Astrocyte of the hippocampus (primary cell): ENCODE measurements at regions not wholly inside any gene's neighbourhood (a gene's known extent, or its start where the extent isn't known, plus 50 kb on each side); places are given as distances from the start of the nearest gene placed in this dataset.

ENCODE experiments used
- DNase-seq: peaks from one replicate; pipeline ENCODE4 v3.0.0; 2011; ENCODE audit warnings: low read depth, low spot score

DNA sequence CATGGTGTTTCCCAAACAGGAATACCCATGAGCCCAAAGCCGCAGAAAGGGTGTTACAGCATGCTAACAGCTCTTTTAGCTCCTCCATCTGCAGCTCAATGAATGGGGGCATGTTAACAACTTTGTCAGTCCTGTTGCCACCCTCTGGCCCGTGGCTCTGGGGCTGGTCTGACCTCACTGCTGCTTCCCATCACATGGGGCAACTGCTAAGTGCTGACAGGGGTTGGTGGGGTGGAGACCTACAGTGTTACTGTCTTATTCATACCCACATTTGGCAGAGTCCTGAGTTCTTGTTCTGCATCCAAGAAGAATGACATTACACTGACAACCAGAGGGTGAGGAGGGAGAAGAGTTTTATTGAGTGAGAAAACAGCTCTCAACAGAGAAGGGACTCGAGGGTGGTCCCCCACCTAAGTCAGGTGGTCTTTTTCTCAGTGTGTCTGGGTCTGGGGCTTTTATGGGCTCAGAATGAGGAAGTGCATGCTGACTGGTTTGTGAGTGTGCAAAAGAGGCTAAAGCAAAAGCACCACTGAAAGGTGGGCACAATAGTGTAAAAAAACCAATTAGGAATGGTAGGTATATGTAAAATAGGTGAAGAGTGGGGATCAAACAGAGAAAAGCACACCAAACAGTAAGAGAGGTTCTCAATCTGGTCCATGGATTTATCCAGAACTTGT lies 1952.0 kb upstream of the PCDH20 start:
- no peak for DNase-seq

DNA sequence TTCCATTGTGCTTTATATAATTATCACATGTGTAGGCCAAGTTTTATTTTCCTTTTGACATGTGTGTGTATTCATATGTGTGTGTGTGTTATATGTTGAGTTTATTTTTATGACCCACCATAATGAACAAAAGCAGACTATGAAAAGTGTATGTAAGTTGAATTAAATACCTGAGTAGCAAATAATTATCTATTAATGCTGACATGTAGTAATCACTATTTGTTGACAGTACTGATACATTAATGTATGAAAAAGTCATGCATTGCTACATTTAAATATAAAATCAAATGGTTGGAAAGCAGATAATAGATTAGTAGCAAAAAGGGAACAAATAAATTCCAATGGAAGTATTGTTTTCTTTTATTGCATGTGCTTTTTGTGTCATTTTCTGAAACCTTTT lies 1948.5 kb upstream of the PCDH20 start:
- DNase-seq = no peak

DNA sequence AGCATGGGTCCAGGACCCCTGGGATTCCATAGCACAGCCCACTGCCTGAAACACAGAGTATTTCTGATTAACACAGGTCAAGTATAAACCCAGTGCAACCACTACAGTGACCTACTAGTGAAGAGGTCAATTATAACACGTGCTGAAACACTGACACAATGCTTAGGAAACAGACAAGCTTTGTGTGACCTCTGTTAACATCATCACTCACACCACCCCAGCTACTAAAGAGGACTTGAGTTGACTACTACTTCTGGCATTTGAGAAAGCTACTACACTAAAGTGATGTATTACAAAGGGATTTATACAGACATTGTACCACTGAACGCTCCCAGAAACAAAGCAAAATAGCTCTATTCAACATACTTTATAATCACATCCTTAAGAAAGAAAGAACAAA lies 1935.9 kb upstream of the PCDH20 start:
- DNase-seq = no peak

DNA sequence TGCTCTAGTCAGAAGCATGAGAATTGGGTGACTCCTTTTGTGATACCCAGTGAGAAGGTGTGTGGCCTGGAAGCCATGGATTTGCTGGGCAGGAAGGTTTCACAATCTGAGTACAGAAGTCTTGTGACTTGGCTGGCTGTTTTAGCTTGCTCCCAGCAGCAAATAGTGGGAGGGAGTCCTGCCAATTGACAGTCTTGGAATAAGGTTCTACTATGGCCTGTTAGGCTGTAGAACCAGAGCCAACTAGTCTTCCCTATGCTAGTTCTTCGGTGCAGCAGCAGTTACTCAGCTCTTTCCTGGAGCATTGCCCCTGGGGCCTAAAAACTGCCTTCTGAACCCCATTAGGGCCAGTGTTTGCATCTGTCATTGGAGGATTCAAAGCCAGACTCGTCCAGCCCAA lies 1935.4 kb upstream of the PCDH20 start:
- DNase-seq = no peak

DNA sequence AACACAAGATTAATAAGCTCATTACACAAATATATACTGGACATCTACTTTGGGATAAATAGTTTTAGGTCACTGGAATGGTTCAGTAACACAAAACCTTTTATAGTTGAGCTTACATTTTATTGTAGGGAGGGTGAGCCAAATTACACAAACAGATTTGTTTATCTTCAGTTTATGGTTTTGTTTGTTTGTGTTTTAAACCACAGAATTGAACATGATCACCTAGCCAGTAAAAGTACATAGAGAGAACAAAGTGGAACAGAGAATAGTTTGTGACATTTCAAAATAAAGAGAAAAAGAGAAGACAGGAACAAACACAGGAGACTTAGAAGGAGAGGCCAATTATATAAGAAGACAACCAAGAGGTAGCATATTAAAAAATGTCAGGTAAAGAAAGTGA lies 1930.2 kb upstream of the PCDH20 start:
- no peak for DNase-seq

DNA sequence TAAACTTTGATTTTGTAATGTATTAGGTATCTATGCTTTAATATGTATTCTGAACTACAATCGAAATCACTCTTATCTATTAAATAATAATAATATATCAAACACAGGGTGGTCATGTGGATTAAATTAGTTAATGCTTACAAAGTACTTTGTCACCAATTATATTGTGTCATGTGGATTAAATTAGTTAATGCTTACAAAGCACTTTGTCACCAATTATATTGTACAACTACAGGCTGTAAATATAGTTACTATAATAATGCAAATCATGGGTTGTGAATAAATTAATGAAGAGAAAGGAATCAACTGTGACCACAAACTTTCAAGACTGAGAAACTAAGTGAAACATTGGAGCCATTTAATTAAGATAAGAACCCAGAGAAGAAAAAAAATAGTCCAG lies 1929.1 kb upstream of the PCDH20 start:
- DNase-seq = no peak

DNA sequence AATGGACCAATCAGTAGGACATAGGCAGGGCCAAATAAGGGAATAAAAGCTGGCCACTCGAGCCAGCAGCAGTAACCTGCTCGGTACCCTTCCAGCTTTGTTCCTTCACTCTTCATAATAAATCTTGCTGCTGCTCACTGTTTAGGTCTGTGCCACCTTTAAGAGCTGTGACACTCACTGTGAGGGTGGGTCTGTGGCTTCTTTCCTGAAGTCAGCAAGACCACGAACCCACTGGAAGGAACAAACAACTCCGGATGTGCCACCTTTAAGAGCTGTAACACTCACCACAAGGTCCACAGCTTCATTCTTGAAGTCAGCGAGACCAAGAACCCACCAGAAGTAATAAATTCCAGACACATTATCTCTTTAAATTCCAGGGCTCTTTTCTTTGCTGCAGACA lies 1922.3 kb upstream of the PCDH20 start:
- DNase-seq = no peak

DNA sequence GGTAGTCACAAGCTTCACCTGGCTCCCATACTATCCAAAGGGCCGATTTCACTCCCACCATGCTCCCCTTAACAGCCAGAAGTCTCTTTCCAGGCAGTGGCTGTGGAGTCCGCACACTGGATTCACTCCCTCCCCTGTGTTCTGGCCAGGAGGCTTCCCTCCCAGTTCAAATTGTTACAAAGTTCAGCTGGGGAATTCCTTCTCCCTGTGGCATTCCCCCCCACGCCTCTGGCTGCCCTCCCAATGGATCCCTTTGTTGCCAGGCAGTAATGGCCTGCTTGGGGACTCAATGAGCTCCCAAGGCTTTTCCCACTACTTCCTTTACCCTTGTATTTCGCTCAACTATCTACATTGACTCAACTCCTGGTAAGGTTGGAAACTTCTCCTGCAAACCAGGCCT lies 1921.4 kb upstream of the PCDH20 start:
- no peak for DNase-seq

DNA sequence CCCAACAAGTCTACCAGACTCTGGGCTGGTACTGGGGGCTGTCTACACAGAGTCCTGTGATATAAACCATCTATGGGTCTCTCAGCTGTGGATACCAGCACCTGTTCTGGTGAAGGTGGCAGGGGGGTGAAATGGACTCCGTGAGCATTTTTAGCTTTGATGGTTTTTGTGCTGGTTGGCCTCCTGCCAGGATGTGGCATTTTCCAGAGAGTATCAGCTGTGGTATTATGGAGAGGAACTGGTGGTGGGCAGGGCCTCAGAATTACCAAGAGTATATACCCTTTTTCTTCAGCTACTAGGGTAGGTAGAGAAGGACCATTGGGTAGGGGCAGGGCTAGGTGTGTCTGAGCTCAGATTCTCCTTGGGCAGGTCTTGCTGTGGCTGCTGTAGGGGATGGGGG lies 1920.9 kb upstream of the PCDH20 start:
- DNase-seq = no peak

DNA sequence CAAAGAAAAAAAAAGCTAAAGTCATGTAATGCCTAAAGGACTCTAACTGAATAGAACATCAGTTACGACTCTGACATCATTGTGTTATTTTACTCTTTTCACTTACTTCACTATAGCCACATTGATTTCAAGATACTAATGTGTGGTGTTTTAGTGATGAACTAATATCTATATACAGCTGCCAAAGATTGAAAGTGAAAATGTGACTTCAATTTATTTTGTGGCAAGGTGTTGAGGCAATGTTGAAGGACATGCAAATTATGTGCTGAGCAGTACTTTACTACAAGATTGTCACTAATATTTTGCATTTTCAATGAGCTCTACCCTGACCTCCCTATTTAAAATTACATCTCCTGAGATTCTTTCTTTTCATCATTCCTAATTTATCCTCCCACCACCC lies 1911.9 kb upstream of the PCDH20 start:
- DNase-seq = no peak

DNA sequence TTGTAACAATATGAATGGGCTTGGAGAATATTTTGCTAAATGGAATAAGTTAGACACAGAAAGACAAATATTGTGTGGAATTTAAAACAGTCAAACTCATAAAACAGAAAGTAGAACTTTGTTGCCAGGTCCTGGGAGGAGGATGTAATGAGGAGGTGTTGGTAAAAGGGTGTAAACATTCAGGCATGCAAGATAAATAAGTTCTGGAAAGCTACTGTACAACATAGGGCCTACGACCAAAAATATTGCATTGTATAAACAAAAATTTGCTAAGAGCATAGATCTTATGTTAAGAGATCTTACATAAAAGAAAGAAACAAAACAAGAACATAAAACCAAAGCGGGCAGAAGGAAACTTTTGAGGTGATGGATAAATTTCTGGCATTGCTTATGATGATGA lies 1907.8 kb upstream of the PCDH20 start:
- no peak for DNase-seq

DNA sequence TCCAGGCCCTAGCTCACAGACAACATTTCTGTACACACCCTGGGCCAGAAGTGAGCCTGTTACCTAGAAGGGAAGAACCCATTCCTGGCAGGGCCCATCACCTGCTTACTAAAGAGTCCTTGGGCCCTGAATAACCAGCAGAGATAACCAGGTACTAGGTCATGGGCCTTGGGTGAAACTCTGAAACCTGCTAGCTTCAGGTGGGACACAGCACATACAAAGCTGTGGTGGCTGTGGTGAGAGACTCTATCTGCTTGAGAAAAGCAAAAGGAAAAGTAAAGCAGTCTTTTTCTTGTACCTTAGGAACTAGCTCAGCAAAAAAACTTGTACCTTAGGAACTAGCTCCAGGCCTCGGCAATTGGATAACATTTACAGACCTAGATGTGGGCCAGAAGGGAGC lies 1895.9 kb upstream of the PCDH20 start:
- no peak for DNase-seq

DNA sequence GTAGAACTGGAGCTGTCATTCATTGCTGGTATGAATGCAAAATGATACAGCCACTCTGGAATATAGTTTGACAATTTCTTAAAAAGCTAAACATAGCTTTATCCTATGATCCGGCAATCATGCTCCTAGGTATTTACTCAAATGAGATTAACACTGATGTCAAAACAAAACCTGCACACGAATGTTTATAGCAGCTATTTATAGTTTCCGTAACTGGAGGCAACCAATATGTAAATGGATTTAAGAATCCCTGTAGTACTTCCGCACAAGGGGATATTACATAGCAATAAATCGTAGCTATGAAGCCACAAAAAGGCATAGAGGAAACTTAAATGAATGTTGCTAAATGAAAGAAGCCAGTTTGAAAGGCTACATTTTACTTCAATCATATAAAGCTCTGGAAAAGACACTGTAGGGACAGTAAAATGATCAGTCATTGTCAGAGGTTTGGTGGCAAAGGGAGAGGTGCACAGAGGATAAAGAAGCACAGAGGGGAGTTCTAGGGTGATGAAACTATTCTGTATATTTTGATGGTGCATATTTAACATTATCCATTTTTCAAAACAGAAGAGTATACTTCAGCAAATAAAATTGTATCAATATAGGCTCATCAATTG lies 1893.0 kb upstream of the PCDH20 start:
- no peak for DNase-seq

DNA sequence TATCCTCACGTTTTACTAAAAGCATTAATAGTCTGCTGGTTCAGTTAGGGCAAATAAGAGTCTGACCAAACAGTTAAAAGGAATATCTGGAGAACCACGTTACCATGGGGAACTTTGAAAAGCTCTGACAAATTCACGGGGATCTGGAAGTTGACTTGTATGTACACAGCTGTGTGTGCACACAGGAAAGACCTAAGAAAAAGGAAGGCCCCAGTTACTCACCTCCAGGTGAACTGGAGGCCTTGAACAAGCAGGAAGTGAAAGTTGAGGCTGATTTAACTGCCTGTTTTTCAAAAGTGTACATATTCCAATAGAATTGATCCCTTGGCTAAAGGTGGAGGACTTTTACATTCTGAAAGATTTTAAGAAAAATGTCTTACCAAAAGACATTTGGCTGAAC lies 1891.6 kb upstream of the PCDH20 start:
- no peak for DNase-seq

DNA sequence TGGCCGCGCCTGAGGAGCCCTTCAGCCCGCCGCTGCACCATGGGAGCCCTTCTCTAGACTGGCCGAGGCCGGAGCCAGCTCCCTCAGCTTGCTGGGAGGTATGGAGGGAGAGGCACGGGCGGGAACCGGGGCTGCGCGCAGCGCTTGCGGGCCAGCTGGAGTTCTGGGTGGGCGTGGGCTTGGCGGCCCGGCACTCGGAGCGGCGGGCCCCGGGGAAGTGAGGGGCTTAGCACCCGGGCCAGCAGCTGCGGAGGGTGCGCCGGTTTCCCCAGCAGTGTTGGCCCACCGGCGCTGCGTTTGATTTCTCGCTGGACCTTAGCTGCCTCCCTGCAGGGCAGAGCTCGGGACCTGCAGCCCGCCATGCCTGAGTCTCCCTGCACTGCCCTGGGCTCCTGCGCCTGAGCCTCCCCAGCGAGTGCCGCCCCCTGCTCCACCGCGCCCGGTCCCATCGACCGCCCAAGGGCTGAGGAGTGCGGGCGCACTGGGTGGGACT lies 1890.0 kb upstream of the PCDH20 start:
- no peak for DNase-seq

DNA sequence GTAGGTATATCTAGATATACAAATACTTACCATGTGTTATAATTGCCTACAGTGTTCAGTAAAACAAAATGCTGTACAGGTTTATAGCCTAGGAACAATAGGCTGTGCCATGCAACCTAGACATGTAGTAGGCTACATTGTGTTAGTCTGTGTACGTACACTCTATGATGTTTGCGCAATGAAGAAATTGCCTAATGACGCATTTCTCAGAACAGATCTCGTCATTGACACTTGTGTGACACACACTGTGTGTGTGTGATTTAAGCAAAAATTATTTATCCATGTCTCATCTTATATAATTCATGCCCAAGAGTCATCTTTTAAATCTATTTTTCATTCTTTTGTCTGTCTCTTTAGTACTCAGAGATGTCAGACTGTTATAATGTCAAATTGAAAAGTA lies 1888.8 kb upstream of the PCDH20 start:
- DNase-seq = no peak

DNA sequence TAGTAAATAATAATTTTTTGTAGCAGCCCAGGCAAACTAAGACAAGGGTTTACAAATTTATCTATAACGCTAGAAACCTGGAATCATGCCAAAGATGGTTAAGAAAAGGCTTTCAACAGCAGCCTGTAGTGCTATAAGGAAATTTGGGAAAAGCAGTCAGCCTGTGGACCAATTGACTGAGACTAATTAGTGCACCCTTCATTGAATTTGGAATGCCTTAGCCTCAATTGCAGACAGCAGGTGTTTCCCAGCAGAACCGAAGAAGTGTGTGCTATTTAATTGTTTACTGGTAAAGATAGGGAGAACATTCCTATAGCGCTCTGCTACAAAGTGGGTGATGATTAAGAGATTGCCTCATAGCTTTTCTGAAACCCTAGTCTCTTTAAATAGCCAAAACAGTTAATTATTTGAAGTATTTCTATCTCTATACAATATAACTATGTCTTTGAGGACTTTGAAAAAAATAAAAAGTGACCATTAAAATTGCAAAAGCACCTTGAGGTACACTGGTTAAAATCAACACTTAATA lies 1884.3 kb upstream of the PCDH20 start:
- DNase-seq = no peak

DNA sequence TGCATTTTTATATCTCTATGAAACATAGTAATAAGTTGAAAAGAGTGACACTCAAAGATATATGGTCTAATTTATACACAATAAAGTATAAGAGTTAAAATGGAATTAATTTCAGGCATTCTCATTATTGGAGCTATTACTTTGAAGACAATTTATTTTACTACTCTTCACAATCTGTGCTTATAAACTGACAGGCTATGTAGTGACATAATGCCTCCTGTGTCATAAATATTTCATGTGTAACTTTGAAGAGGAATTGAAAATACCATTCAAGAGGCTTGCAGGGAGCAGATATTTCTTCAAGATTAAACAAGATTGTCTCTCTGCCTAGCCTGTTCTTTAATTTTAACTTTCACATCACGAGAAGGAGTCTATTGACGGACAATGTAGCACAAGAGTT lies 1881.5 kb upstream of the PCDH20 start:
- no peak for DNase-seq

DNA sequence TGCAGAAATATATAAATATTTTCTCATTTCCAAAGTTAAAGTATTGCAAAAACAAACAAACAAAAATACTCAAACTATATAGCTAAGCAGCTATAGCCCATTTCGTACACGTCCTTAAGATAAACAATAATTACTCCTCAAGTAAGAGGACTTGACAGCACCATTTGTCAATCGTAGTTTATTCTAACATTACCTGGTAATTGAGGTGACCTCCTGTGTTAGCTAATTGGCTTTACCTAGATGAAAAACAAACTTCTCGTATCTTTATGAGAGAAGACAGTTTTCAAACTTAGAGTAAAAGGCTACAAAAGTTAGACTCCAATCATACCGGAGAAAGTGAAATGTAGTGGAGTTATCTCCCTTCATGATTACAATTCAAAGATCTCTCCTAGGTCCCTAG lies 1876.1 kb upstream of the PCDH20 start:
- no peak for DNase-seq

DNA sequence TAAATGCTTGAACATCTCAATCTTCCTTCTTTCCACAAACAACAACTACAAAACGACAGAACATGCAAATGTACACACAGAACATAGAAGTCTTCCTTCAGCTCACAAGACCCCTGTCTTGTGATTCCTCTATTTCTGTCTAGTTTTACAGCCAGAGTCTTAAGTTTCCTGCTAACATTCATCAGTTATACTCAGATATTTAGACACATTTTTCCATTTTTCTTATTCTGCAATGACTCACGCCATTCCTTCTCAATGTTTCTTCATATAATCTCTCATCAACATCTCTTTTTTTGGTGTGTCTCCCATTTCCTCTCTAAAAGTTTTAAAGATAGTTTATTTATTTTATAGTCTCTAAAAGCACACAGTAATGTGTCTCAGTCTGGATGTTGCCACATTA lies 1872.9 kb upstream of the PCDH20 start:
- DNase-seq = no peak

DNA sequence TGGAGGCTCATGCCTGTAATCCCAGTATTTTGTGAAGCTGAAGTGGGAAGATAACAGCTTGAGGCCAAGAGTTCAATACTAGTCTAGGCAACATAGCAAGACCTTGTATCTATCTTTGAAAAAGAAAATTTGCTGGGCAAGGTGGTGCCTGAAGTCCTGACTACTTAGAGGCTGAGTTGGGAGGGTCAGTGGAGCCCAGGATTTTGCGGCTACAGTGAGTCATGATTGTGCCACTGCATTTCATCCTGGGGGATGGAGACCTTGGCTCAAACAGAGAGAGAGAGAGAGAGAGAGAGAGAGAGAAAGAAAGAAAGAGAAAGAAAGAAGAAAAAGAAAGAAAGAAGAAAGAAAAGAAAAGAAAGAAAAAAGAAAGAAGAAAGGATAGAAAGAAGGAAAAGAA lies 1872.3 kb upstream of the PCDH20 start:
- no peak for DNase-seq

DNA sequence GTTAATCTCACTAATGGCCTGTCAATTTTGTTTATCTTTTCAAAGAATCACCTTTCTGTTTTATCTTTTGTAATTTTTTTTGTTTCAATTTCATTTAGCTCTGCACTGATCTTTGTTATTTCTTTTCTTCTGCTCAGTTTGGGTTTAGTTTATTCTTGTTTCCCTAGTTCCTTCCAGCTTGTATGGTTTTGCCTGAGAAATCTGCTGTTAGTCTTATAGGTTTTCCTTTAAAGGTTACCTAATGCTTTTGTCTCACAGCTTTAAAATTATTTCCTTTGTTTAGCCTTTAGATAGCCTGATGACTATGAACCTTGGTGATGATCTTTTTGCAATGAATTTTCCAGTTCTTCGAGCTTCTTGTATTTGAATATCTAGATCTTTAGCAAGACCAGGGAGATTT lies 1869.8 kb upstream of the PCDH20 start:
- DNase-seq = no peak

DNA sequence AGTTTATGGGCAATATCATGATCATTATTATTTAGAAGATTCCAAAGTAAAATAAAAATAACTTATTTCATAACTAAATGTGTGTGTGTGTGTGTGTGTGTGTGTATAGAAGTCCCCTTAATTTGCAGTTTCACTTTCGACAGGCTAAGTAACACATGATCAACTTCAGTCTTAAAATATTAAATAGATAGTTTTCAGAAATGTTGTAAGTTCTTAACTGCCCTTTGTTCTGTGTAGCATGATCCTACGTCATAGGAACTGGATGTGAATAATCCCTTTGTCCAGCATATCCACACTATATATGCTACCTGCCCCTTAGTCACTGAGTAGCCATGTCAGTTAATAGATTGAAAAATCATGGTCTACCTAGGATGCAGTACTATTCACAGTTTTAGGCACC lies 1863.5 kb upstream of the PCDH20 start:
- no peak for DNase-seq

DNA sequence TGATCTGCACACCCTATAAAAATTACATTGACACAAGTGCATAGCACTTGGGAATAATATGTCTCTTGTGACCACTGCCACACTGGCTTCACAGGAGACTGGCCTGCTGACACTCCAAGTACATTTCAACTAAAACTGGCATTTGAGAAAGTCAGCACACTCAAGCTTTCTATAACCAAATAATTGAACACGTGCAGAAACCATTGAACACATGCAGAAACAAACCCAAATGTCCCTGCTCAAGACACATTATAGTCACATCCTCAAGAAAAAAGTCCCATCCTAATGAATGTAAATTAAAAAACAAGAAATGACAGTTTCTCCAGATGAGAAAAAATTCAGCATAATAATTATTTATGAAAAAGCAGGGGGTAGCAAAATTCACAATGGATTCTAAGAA lies 1859.1 kb upstream of the PCDH20 start:
- no peak for DNase-seq
